Keratinocyte (primary cell): ENCODE measurements at regions not wholly inside any gene's neighbourhood (a gene's known extent, or its start where the extent isn't known, plus 50 kb on each side); places are given as distances from the start of the nearest gene placed in this dataset.

Experiments used
- CTCF ChIP-seq, 3 experiments: IDR thresholded peaks in 1 of 3; conservative IDR thresholded peaks in 1 of 3; optimal IDR thresholded peaks in 1 of 3; 2 replicates in 2 of 3; 3 replicates in 1 of 3; pipeline versions ENCODE3 to v1.5.1; 2011; ENCODE audit warnings: low read length in 3 of 3, mild to moderate bottlenecking in 3 of 3, moderate library complexity in 2 of 3, control low read depth in 1 of 3, inconsistent platforms in 1 of 3; ENCODE audit not compliant: insufficient read depth in 2 of 3; ENCODE audit errors: extremely low read depth in 1 of 3
- EZH2 ChIP-seq: IDR thresholded peaks from one replicate; pipeline ENCODE4 v1.6.1; 2012; ENCODE audit warnings: inconsistent platforms, mild to moderate bottlenecking, low read length, moderate library complexity

GRCh38 chr2:114286438-114286837 is 156.0 kb upstream of the DPP10 start:
- TF ChIP-seq CTCF (optimal IDR thresholded peaks at IDR 0.05 in 1 of 3, IDR thresholded peaks at IDR 0.05 in 1 of 3, conservative IDR thresholded peaks at IDR 0.05 in 1 of 3; ENCODE audit: extremely low read depth in 1 of 3, insufficient read depth in 2 of 3, low read length in 3 of 3) (no peak), EZH2 (no peak)
